SK-N-MC (cell line): ENCODE measurements at regions not wholly inside any gene's neighbourhood (a gene's known extent, or its start where the extent isn't known, plus 50 kb on each side); places are given as distances from the start of the nearest gene placed in this dataset.

Source experiments
- EZH2 ChIP-seq: fragments of 200-600 bp; sonication (generic); IDR thresholded peaks from one replicate; pipeline ENCODE4 v1.6.1; 2017; ENCODE audit warnings: antibody characterized with exemption
- POLR2AphosphoS5 ChIP-seq: IDR thresholded peaks from 2 replicates; pipeline ENCODE4 v1.6.1; 2012; ENCODE audit warnings: mild to moderate bottlenecking, low read depth, low read length, borderline replicate concordance

GRCh38 chr2:58664523-58665151 lies 423.5 kb upstream of the FANCL start:
- TF ChIP-seq POLR2AphosphoS5 (no peak), EZH2 (no peak)
